ENCODE measurements at regions not wholly inside any gene's neighbourhood (a gene's known extent, or its start where the extent isn't known, plus 50 kb on each side); places are given as distances from the start of the nearest gene placed in this dataset.

GRCh38 chr2:117703858-117704257 lies 110.6 kb upstream of the DDX18 start:
- no peak for DNase-seq (ENCODE audit: insufficient read length, low spot score)
- no peak for FAIRE-seq
- TF ChIP-seq POLR2A (IDR thresholded peaks at IDR 0.05; ENCODE audit: low read depth, low read length): no peak

GRCh38 chr2:117704818-117705217 lies 109.7 kb upstream of the DDX18 start:
- DNase-seq (ENCODE audit: insufficient read length, low spot score) (no peak), FAIRE-seq (no peak)
- TF ChIP-seq POLR2A (IDR thresholded peaks at IDR 0.05; ENCODE audit: low read depth, low read length): no peak

GRCh38 chr2:117707874-117708273 lies 106.6 kb upstream of the DDX18 start:
- FAIRE-seq: no peak
- DNase-seq (ENCODE audit: insufficient read length, low spot score): no peak
- TF ChIP-seq POLR2A (IDR thresholded peaks at IDR 0.05; ENCODE audit: low read depth, low read length): no peak

GRCh38 chr2:117712684-117713083 lies 101.8 kb upstream of the DDX18 start:
- TF ChIP-seq POLR2A (IDR thresholded peaks at IDR 0.05; ENCODE audit: low read depth, low read length): no peak
- FAIRE-seq: no peak

GRCh38 chr2:117714110-117714509 lies 100.4 kb upstream of the DDX18 start:
- DNase-seq (ENCODE audit: insufficient read length, low spot score) (no peak), FAIRE-seq (no peak)

More at GRCh38 chr2:117712684-117713083, 101.8 kb upstream of the DDX18 start:
- DNase-seq (ENCODE audit: insufficient read length, low spot score): no peak

GRCh38 chr2:117714745-117715417 lies 99.6 kb upstream of the DDX18 start:
- DNase-seq (ENCODE audit: insufficient read length, low spot score): no peak
- no peak for FAIRE-seq
- TF ChIP-seq POLR2A (IDR thresholded peaks at IDR 0.05; ENCODE audit: low read depth, low read length): no peak

More at GRCh38 chr2:117714110-117714509, 100.4 kb upstream of the DDX18 start:
- no peak for TF ChIP-seq POLR2A (IDR thresholded peaks at IDR 0.05; ENCODE audit: low read depth, low read length)

GRCh38 chr2:117716505-117716904 lies 98.0 kb upstream of the DDX18 start:
- FAIRE-seq (no peak), DNase-seq (ENCODE audit: insufficient read length, low spot score) (no peak)
- no peak for TF ChIP-seq POLR2A (IDR thresholded peaks at IDR 0.05; ENCODE audit: low read depth, low read length)

GRCh38 chr2:117717072-117717471 lies 97.4 kb upstream of the DDX18 start:
- FAIRE-seq (no peak), DNase-seq (ENCODE audit: insufficient read length, low spot score) (no peak)
- TF ChIP-seq POLR2A (IDR thresholded peaks at IDR 0.05; ENCODE audit: low read depth, low read length): no peak

- DNase-seq (ENCODE audit: insufficient read length, low spot score) (no peak), FAIRE-seq (no peak)
- no peak for TF ChIP-seq POLR2A (IDR thresholded peaks at IDR 0.05; ENCODE audit: low read depth, low read length)
These were observed 96.4 kb upstream of the DDX18 start for GRCh38 chr2:117718048-117718447.

GRCh38 chr2:117720765-117721164 lies 93.7 kb upstream of the DDX18 start:
- FAIRE-seq (no peak), DNase-seq (ENCODE audit: insufficient read length, low spot score) (no peak)
- TF ChIP-seq POLR2A (IDR thresholded peaks at IDR 0.05; ENCODE audit: low read depth, low read length): no peak

GRCh38 chr2:117723483-117723882 lies 91.0 kb upstream of the DDX18 start:
- DNase-seq (ENCODE audit: insufficient read length, low spot score) (no peak), FAIRE-seq (no peak)
- no peak for TF ChIP-seq POLR2A (IDR thresholded peaks at IDR 0.05; ENCODE audit: low read depth, low read length)

GRCh38 chr2:117723888-117724434 lies 90.5 kb upstream of the DDX18 start:
- TF ChIP-seq POLR2A (IDR thresholded peaks at IDR 0.05; ENCODE audit: low read depth, low read length): no peak
- FAIRE-seq (no peak), DNase-seq (ENCODE audit: insufficient read length, low spot score) (no peak)

- no peak for FAIRE-seq
- DNase-seq (ENCODE audit: insufficient read length, low spot score): no peak
- no peak for TF ChIP-seq POLR2A (IDR thresholded peaks at IDR 0.05; ENCODE audit: low read depth, low read length)
These were observed 87.7 kb upstream of the DDX18 start for GRCh38 chr2:117726747-117727146.

- no peak for DNase-seq (ENCODE audit: insufficient read length, low spot score)
- FAIRE-seq: no peak
- TF ChIP-seq POLR2A (IDR thresholded peaks at IDR 0.05; ENCODE audit: low read depth, low read length): no peak
These were observed 76.6 kb upstream of the DDX18 start for GRCh38 chr2:117737846-117738245.

All from H54 (cell line).